Fibroblast of lung (primary cell): ENCODE measurements at regions not wholly inside any gene's neighbourhood (a gene's known extent, or its start where the extent isn't known, plus 50 kb on each side); places are given as distances from the start of the nearest gene placed in this dataset.

Experiments
- DNase-seq, 2 donors: peaks; one replicate each; pipeline versions ENCODE4 v3.0.0 to v3.0.0-alpha.2; 2010; ENCODE audit warnings: low read depth in 2 of 2
- H2AFZ ChIP-seq: 2 replicates; pipeline ENCODE4 v1.5.1; 2012; ENCODE audit warnings: low read length, control low read depth, inconsistent platforms
- H3K27ac ChIP-seq: 2 replicates; pipeline ENCODE4 v1.5.1; 2011; ENCODE audit warnings: low read length, control low read depth; ENCODE audit not compliant: insufficient read depth
- H3K27me3 ChIP-seq: 2 replicates; pipeline ENCODE4 v1.5.1; 2011; ENCODE audit warnings: mild to moderate bottlenecking, low read length; ENCODE audit not compliant: control insufficient read depth, insufficient read depth
- H3K36me3 ChIP-seq: 2 replicates; pipeline ENCODE4 v1.5.1; 2011; ENCODE audit warnings: low read length; ENCODE audit not compliant: control insufficient read depth, insufficient read depth
- H3K4me1 ChIP-seq: 2 replicates; pipeline ENCODE4 v1.5.1; 2011; ENCODE audit warnings: low read length; ENCODE audit not compliant: control insufficient read depth, insufficient read depth; ENCODE audit errors: extremely low read depth
- H3K4me2 ChIP-seq: 2 replicates; pipeline ENCODE4 v1.5.1; 2011; ENCODE audit warnings: low read length, control low read depth; ENCODE audit not compliant: insufficient read depth; ENCODE audit errors: extremely low read depth
- H3K4me3 ChIP-seq, 4 experiments: fragments of 200-600 bp in 1 of 4; sonication (generic) in 1 of 4; replicated peaks in 1 of 4; 2 replicates each; pipeline ENCODE4 v1.5.1; 2011 to 2016; ENCODE audit warnings: low read length in 4 of 4, low read depth in 3 of 4, mild to moderate bottlenecking in 3 of 4, control low read depth in 2 of 4, inconsistent platforms in 1 of 4, mixed read lengths in 1 of 4; ENCODE audit not compliant: insufficient read depth in 1 of 4; ENCODE audit errors: control extremely low read depth in 1 of 4
- H3K79me2 ChIP-seq: 2 replicates; pipeline ENCODE4 v1.5.1; 2012; ENCODE audit warnings: mild to moderate bottlenecking, low read length, inconsistent platforms; ENCODE audit not compliant: control insufficient read depth, insufficient read depth
- H3K9ac ChIP-seq: 2 replicates; pipeline ENCODE4 v1.5.1; 2011; ENCODE audit warnings: mild to moderate bottlenecking, low read length, control low read depth; ENCODE audit not compliant: insufficient read depth
- H3K9me3 ChIP-seq: 2 replicates; pipeline ENCODE4 v1.5.1; 2012; ENCODE audit warnings: low read depth, low read length; ENCODE audit not compliant: control insufficient read depth, insufficient read depth
- H4K20me1 ChIP-seq: 2 replicates; pipeline ENCODE4 v1.5.1; 2011; ENCODE audit warnings: low read length; ENCODE audit not compliant: control insufficient read depth, insufficient read depth; ENCODE audit errors: extremely low read depth
- CTCF ChIP-seq, 2 donors: IDR thresholded peaks in 1 of 2; conservative IDR thresholded peaks in 1 of 2; 1 replicate in 1 of 2; 2 replicates in 1 of 2; pipeline ENCODE4 v1.5.1; 2011 to 2012; ENCODE audit warnings: low read length in 2 of 2, control low read depth in 1 of 2, inconsistent platforms in 1 of 2, low read depth in 1 of 2, mild to moderate bottlenecking in 1 of 2
- EZH2 ChIP-seq: IDR thresholded peaks from 2 replicates; pipeline ENCODE4 v1.5.1; 2012; ENCODE audit warnings: low read length, control low read depth, mild to moderate bottlenecking; ENCODE audit errors: missing control alignments

- Histone ChIP-seq H3K9me3 (no peaks in the 10 kb centered on the region), H3K4me1 (no peaks in the 10 kb centered on the region), H3K27me3 (no peaks in the 10 kb centered on the region), H4K20me1 (no peaks in the 10 kb centered on the region), H3K36me3 (no peaks in the 10 kb centered on the region), H3K4me3 (no peak overlapping the region), H3K27ac (no peak overlapping the region), H3K79me2 (no peaks in the 10 kb centered on the region), H3K9ac (no peak overlapping the region), H3K4me2 (no peak overlapping the region), H2AFZ (no peak overlapping the region)
- DNase-seq = no peak
- TF ChIP-seq EZH2 (no peak), CTCF (conservative IDR thresholded peaks at IDR 0.05 in 1 of 2, IDR thresholded peaks at IDR 0.05 in 1 of 2; ENCODE audit: low read depth in 1 of 2, low read length in 2 of 2) (no peak)
Observed at GRCh38 chr14:97642631-97643030, 845.4 kb downstream of the VRK1 start.

GRCh38 chr14:97644365-97644764 lies 847.2 kb downstream of the VRK1 start:
- DNase-seq = no peak
- TF ChIP-seq CTCF (conservative IDR thresholded peaks at IDR 0.05 in 1 of 2, IDR thresholded peaks at IDR 0.05 in 1 of 2; ENCODE audit: low read depth in 1 of 2, low read length in 2 of 2) (no peak), EZH2 (no peak)
- Histone ChIP-seq H3K9me3 (no peaks in the 10 kb centered on the region), H3K36me3 (no peaks in the 10 kb centered on the region), H3K27ac (no peak overlapping the region), H2AFZ (no peak overlapping the region), H4K20me1 (no peaks in the 10 kb centered on the region), H3K4me1 (no peaks in the 10 kb centered on the region), H3K27me3 (no peaks in the 10 kb centered on the region), H3K79me2 (no peaks in the 10 kb centered on the region), H3K4me2 (no peak overlapping the region), H3K4me3 (no peak overlapping the region), H3K9ac (no peak overlapping the region)

GRCh38 chr14:97649752-97650151 lies 852.6 kb downstream of the VRK1 start:
- DNase-seq = no peak
- H2AFZ ChIP-seq = no peak overlapping the region
- no peaks in the 10 kb centered on the region for H3K36me3 ChIP-seq

More at GRCh38 chr14:97649752-97650151, 852.6 kb downstream of the VRK1 start:
- no peaks in the 10 kb centered on the region for H3K9me3 ChIP-seq
- H4K20me1 ChIP-seq = no peaks in the 10 kb centered on the region
- no peaks in the 10 kb centered on the region for H3K4me1 ChIP-seq
- no peak overlapping the region for H3K9ac ChIP-seq
- no peak overlapping the region for H3K4me2 ChIP-seq
- H3K4me3 ChIP-seq = no peak overlapping the region
- H3K79me2 ChIP-seq = no peaks in the 10 kb centered on the region
- no peak for TF ChIP-seq EZH2
- no peak for TF ChIP-seq CTCF (conservative IDR thresholded peaks at IDR 0.05 in 1 of 2, IDR thresholded peaks at IDR 0.05 in 1 of 2; ENCODE audit: low read depth in 1 of 2, low read length in 2 of 2)
- H3K27me3 ChIP-seq = no peaks in the 10 kb centered on the region
- H3K27ac ChIP-seq = no peak overlapping the region
